ENCODE measurements at regions not wholly inside any gene's neighbourhood (a gene's known extent, or its start where the extent isn't known, plus 50 kb on each side); places are given as distances from the start of the nearest gene placed in this dataset.

GRCh38 chr13:51026016-51026415, 85.1 kb downstream of the C13orf42 start:
- no peak for DNase-seq (ENCODE audit: low read depth, low spot score)
- H3K27me3 ChIP-seq (ENCODE audit: control insufficient read depth in 2 of 2, insufficient read depth in 2 of 2, low read length in 2 of 2): no peaks in the 10 kb centered on the region
- intact Hi-C loops (cut with micrococcal nuclease) (no loop called here), dilution Hi-C loops (cut with MboI; ENCODE audit: extremely low pct_ligation_motif_present, low sequenced_read_pairs) (no loop called here)
- no peak overlapping the region for H3K27ac ChIP-seq (ENCODE audit: insufficient read depth, low read depth, low read length)
- H2AFZ ChIP-seq (ENCODE audit: low read depth, low read length): no peak overlapping the region
- H3K9ac ChIP-seq (replicated peaks; ENCODE audit: extremely low read depth, insufficient read depth, low read length): no peak overlapping the region
- no peak overlapping the region for H3K4me3 ChIP-seq (replicated peaks in 1 of 3; ENCODE audit: insufficient read depth in 1 of 3, low read depth in 1 of 3, low read length in 3 of 3)
- FAIRE-seq: no peak
- CTCF ChIA-PET: no interaction called here
- no peak overlapping the region for H3K4me2 ChIP-seq (ENCODE audit: insufficient read depth, low read length)
- BruUV-seq (replicated peaks): no TSS peak
- no peak for TF ChIP-seq POLR2AphosphoS5 (IDR thresholded peaks at IDR 0.05; ENCODE audit: insufficient read depth, low read depth, low read length)
- no peak for TF ChIP-seq POLR2A (IDR thresholded peaks at IDR 0.05; ENCODE audit: low read depth, low read length)
- TF ChIP-seq MYC (IDR thresholded peaks at IDR 0.05; ENCODE audit: low read depth, low read length): no peak
- TF ChIP-seq CTCF (IDR thresholded peaks at IDR 0.05; ENCODE audit: extremely low read depth in 1 of 2, insufficient read depth in 1 of 2, low read depth in 1 of 2, low read length in 2 of 2): no peak
- TF ChIP-seq FOS (IDR thresholded peaks at IDR 0.05; ENCODE audit: borderline replicate concordance, insufficient read depth, low read length): no peak
- H3K4me1 ChIP-seq (ENCODE audit: control insufficient read depth, extremely low read depth, insufficient read depth, low read length): no peaks in the 10 kb centered on the region
- H4K20me1 ChIP-seq (replicated peaks; ENCODE audit: control insufficient read depth, extremely low read depth, insufficient read depth, low read length): no peaks in the 10 kb centered on the region
- no peaks in the 10 kb centered on the region for H3K79me2 ChIP-seq (ENCODE audit: control insufficient read depth, insufficient read depth, low read length)
- no peaks in the 10 kb centered on the region for H3K9me1 ChIP-seq (replicated peaks; ENCODE audit: control insufficient read depth, extremely low read depth, insufficient read depth, low read length)
- POLR2A ChIA-PET: no interaction called here
- no peaks in the 10 kb centered on the region for H3K9me3 ChIP-seq (replicated peaks; ENCODE audit: control insufficient read depth, insufficient read depth, low read length)
- no peaks in the 10 kb centered on the region for H3K36me3 ChIP-seq (ENCODE audit: control insufficient read depth in 2 of 2, extremely low read depth in 1 of 2, insufficient read depth in 2 of 2, low read length in 2 of 2)

- Histone ChIP-seq H3K9ac (replicated peaks; ENCODE audit: extremely low read depth, insufficient read depth, low read length) (no peak overlapping the region), H3K4me2 (ENCODE audit: insufficient read depth, low read length) (no peak overlapping the region), H4K20me1 (replicated peaks; ENCODE audit: control insufficient read depth, extremely low read depth, insufficient read depth, low read length) (no peaks in the 10 kb centered on the region), H3K27ac (ENCODE audit: insufficient read depth, low read depth, low read length) (no peak overlapping the region), H3K36me3 (ENCODE audit: control insufficient read depth in 2 of 2, extremely low read depth in 1 of 2, insufficient read depth in 2 of 2, low read length in 2 of 2) (no peaks in the 10 kb centered on the region), H3K4me3 (replicated peaks in 1 of 3; ENCODE audit: insufficient read depth in 1 of 3, low read depth in 1 of 3, low read length in 3 of 3) (no peak overlapping the region), H3K4me1 (ENCODE audit: control insufficient read depth, extremely low read depth, insufficient read depth, low read length) (no peaks in the 10 kb centered on the region), H3K79me2 (ENCODE audit: control insufficient read depth, insufficient read depth, low read length) (no peaks in the 10 kb centered on the region), H3K9me3 (replicated peaks; ENCODE audit: control insufficient read depth, insufficient read depth, low read length) (no peaks in the 10 kb centered on the region), H2AFZ (ENCODE audit: low read depth, low read length) (no peak overlapping the region), H3K9me1 (replicated peaks; ENCODE audit: control insufficient read depth, extremely low read depth, insufficient read depth, low read length) (no peaks in the 10 kb centered on the region), H3K27me3 (ENCODE audit: control insufficient read depth in 2 of 2, insufficient read depth in 2 of 2, low read length in 2 of 2) (no peaks in the 10 kb centered on the region)
- CTCF ChIA-PET: interaction anchor here (0.7 to 1.4 kb wide), 2 partner anchors 10 to 14 kb away, joined by 3 read pairs; no protein-coding TSS in a partner anchor
- BruUV-seq (replicated peaks): no TSS peak
- TF ChIP-seq GATA2 (IDR thresholded peaks at IDR 0.05; ENCODE audit: insufficient read depth, insufficient read length, low read depth, low read length) (no peak), MAX (IDR thresholded peaks at IDR 0.05; ENCODE audit: insufficient read depth, insufficient read length) (no peak)
- POLR2A ChIA-PET: no interaction called here
- dilution Hi-C loops (cut with MboI; ENCODE audit: extremely low pct_ligation_motif_present, low sequenced_read_pairs) (no loop called here), intact Hi-C loops (cut with micrococcal nuclease) (no loop called here)
- DNase-seq (ENCODE audit: low read depth, low spot score) (no peak), FAIRE-seq (no peak)
Measured at GRCh38 chr13:51025245-51025905, 85.7 kb downstream of the C13orf42 start.
